H1 (cell line): ENCODE measurements at regions not wholly inside any gene's neighbourhood (a gene's known extent, or its start where the extent isn't known, plus 50 kb on each side); places are given as distances from the start of the nearest gene placed in this dataset.

Experiments
- CTCF ChIA-PET: fragments of 300-600 bp; sonication (Branson Sonifier 250); formaldehyde crosslinking; loops from one replicate; lab custom pipeline; 2021; ENCODE audit not compliant: partially characterized antibody; lab: Charles Lee
- POLR2A ChIA-PET: fragments of 300-600 bp; sonication (Branson Sonifier 250); formaldehyde crosslinking; loops from one replicate; lab custom pipeline; 2021; ENCODE audit warnings: inconsistent platforms; ENCODE audit not compliant: partially characterized antibody; lab: Charles Lee
- DNase-seq, 2 experiments: peaks; one replicate each; pipeline versions ENCODE4 v3.0.0 to v3.0.0-alpha.2; 2010 to 2022; ENCODE audit warnings: low spot score in 2 of 2, low read depth in 1 of 2, mixed read lengths in 1 of 2
- FAIRE-seq: peaks from 2 replicates; lab custom pipeline; 2011; peaks lifted over from hg19 to GRCh38; lab: Jason Lieb, UNC
- H2AFZ ChIP-seq: 2 replicates; pipeline ENCODE4 v1.8.1; 2012; ENCODE audit warnings: low read length, inconsistent platforms
- H2AK5ac ChIP-seq: 2 replicates; pipeline ENCODE4 v1.6.1; 2013; ENCODE audit warnings: low read depth, low read length
- H2BK120ac ChIP-seq: replicated peaks from 2 replicates; pipeline ENCODE3; 2013; ENCODE audit warnings: low read depth, low read length, inconsistent platforms
- H2BK12ac ChIP-seq: 2 replicates; pipeline ENCODE4 v1.6.1; 2013; ENCODE audit warnings: low read depth, low read length
- H2BK15ac ChIP-seq: 2 replicates; pipeline ENCODE4 v1.6.1; 2013; ENCODE audit warnings: low read length
- H2BK20ac ChIP-seq: 2 replicates; pipeline ENCODE4 v1.6.1; 2013; ENCODE audit warnings: low read length
- H2BK5ac ChIP-seq: 2 replicates; pipeline ENCODE4 v1.6.1; 2013; ENCODE audit warnings: low read depth, low read length
- H3K14ac ChIP-seq: 2 replicates; pipeline ENCODE4 v1.6.1; 2013; ENCODE audit warnings: inconsistent platforms; ENCODE audit not compliant: insufficient read length
- H3K18ac ChIP-seq: 2 replicates; pipeline ENCODE4 v1.6.1; 2013; ENCODE audit warnings: low read length; ENCODE audit errors: extremely low read depth
- H3K23ac ChIP-seq: 2 replicates; pipeline ENCODE4 v1.6.1; 2013; ENCODE audit warnings: inconsistent platforms; ENCODE audit not compliant: insufficient read length
- H3K23me2 ChIP-seq: 2 replicates; pipeline ENCODE4 v1.6.1; 2013; ENCODE audit warnings: low read depth, low read length
- H3K27ac ChIP-seq: 2 replicates; pipeline ENCODE4 v1.6.1; 2011; ENCODE audit warnings: low read depth, low read length, inconsistent platforms
- H3K27me3 ChIP-seq, 4 experiments: replicated peaks in 1 of 4; 1 replicate in 1 of 4; 2 replicates in 3 of 4; pipeline versions ENCODE4 v1.6.1 to v1.8.1; 2011 to 2013; ENCODE audit warnings: low read length in 3 of 4, mild to moderate bottlenecking in 3 of 4, inconsistent platforms in 2 of 4, mixed read lengths in 2 of 4, moderate library complexity in 1 of 4; ENCODE audit not compliant: control insufficient read depth in 3 of 4, insufficient read depth in 3 of 4; ENCODE audit errors: extremely low read depth in 1 of 4
- H3K36me3 ChIP-seq, 4 experiments: 2 replicates each; pipeline versions ENCODE4 v1.6.1 to v1.8.1; 2011 to 2013; ENCODE audit warnings: mild to moderate bottlenecking in 4 of 4, low read length in 3 of 4, moderate library complexity in 2 of 4, control low read depth in 1 of 4, inconsistent platforms in 1 of 4; ENCODE audit not compliant: insufficient read depth in 4 of 4, control insufficient read depth in 2 of 4
- H3K4ac ChIP-seq: replicated peaks from 2 replicates; pipeline ENCODE3; 2013; ENCODE audit warnings: low read length, low read depth, mixed read lengths, inconsistent platforms; ENCODE audit not compliant: insufficient read length
- H3K4me1 ChIP-seq, 4 experiments: replicated peaks in 1 of 4; 1 replicate in 1 of 4; 2 replicates in 3 of 4; pipeline versions ENCODE4 v1.6.1 to v1.8.1; 2011 to 2013; ENCODE audit warnings: low read length in 3 of 4, inconsistent platforms in 2 of 4, mixed read lengths in 1 of 4; ENCODE audit not compliant: insufficient read depth in 4 of 4, control insufficient read depth in 3 of 4
- H3K4me2 ChIP-seq, 2 experiments: 2 replicates each; pipeline versions ENCODE4 v1.6.1 to v1.8.1; 2011 to 2013; ENCODE audit warnings: low read depth in 2 of 2, low read length in 2 of 2, control low read depth in 1 of 2, inconsistent platforms in 1 of 2, mild to moderate bottlenecking in 1 of 2; ENCODE audit not compliant: insufficient read depth in 1 of 2
- H3K4me3 ChIP-seq, 4 experiments: fragments of 200-600, 300-600 bp in 1 of 4; sonication (generic), shearing (Covaris generic), sonication (Bioruptor Twin) in 1 of 4; 2 replicates each; pipeline versions ENCODE4 v1.5.1 to v1.8.1; 2011 to 2016; ENCODE audit warnings: low read length in 4 of 4, low read depth in 3 of 4, control low read depth in 2 of 4, inconsistent platforms in 2 of 4, mild to moderate bottlenecking in 2 of 4, mixed read lengths in 1 of 4, moderate library complexity in 1 of 4; ENCODE audit not compliant: insufficient read depth in 2 of 4; ENCODE audit errors: extremely low read depth in 1 of 4
- H3K56ac ChIP-seq: replicated peaks from 2 replicates; pipeline ENCODE3; 2013; ENCODE audit warnings: low read depth, mild to moderate bottlenecking, mixed read lengths, low read length, inconsistent platforms; ENCODE audit not compliant: insufficient read length
- H3K79me1 ChIP-seq: 2 replicates; pipeline ENCODE4 v1.6.1; 2013; ENCODE audit warnings: low read depth, low read length, control low read depth
- H3K79me2 ChIP-seq, 2 experiments: 2 replicates each; pipeline versions ENCODE4 v1.6.1 to v1.8.1; 2012 to 2013; ENCODE audit warnings: low read length in 2 of 2, mild to moderate bottlenecking in 2 of 2, inconsistent platforms in 1 of 2; ENCODE audit not compliant: insufficient read depth in 2 of 2, control insufficient read depth in 1 of 2
- H3K9ac ChIP-seq, 4 experiments: replicated peaks in 1 of 4; 1 replicate in 1 of 4; 2 replicates in 3 of 4; pipeline versions ENCODE4 v1.6.1 to v1.8.1; 2011 to 2013; ENCODE audit warnings: low read depth in 3 of 4, low read length in 3 of 4, control low read depth in 2 of 4, mild to moderate bottlenecking in 2 of 4, moderate library complexity in 2 of 4, inconsistent platforms in 1 of 4; ENCODE audit errors: extremely low read depth in 1 of 4
- H3K9me3 ChIP-seq, 2 experiments: 2 replicates each; pipeline versions ENCODE4 v1.6.1 to v1.8.1; 2012 to 2013; ENCODE audit warnings: mild to moderate bottlenecking in 2 of 2, moderate library complexity in 2 of 2, control low read depth in 1 of 2, inconsistent platforms in 1 of 2, low read depth in 1 of 2, low read length in 1 of 2, mixed read lengths in 1 of 2; ENCODE audit not compliant: insufficient read depth in 2 of 2
- H4K20me1 ChIP-seq, 2 experiments: replicated peaks in 1 of 2; 2 replicates each; pipeline versions ENCODE3 to v1.8.1; 2011 to 2013; ENCODE audit warnings: inconsistent platforms in 2 of 2, low read length in 2 of 2, mild to moderate bottlenecking in 1 of 2; ENCODE audit not compliant: insufficient read depth in 2 of 2, control insufficient read depth in 1 of 2
- H4K5ac ChIP-seq: 2 replicates; pipeline ENCODE4 v1.6.1; 2013; ENCODE audit warnings: low read length, low read depth, mixed read lengths, inconsistent platforms; ENCODE audit not compliant: insufficient read length
- H4K8ac ChIP-seq: 2 replicates; pipeline ENCODE4 v1.8.0; 2013; ENCODE audit warnings: mild to moderate bottlenecking, moderate library complexity, low read length, inconsistent platforms; ENCODE audit not compliant: insufficient read depth; ENCODE audit errors: extremely low read depth
- H4K91ac ChIP-seq: replicated peaks from 2 replicates; pipeline ENCODE3; 2013; ENCODE audit warnings: low read length, mixed read lengths, inconsistent platforms; ENCODE audit not compliant: insufficient read length
- ASH2L ChIP-seq: fragments of 200-600, 300-600 bp; sonication (generic); IDR thresholded peaks from one replicate; pipeline ENCODE4 v1.7.1; 2017; ENCODE audit warnings: low read length
- CTCF ChIP-seq, 3 experiments: IDR thresholded peaks; 1 replicate in 2 of 3; 2 replicates in 1 of 3; pipeline versions ENCODE4 v1.5.1 to v1.6.1; 2011; ENCODE audit warnings: low read length in 3 of 3, mild to moderate bottlenecking in 3 of 3, inconsistent platforms in 2 of 3, low read depth in 1 of 3, moderate library complexity in 1 of 3; ENCODE audit not compliant: insufficient read depth in 1 of 3; ENCODE audit errors: control extremely low read depth in 1 of 3
- EP300 ChIP-seq, 2 experiments: IDR thresholded peaks; 1 replicate in 1 of 2; 2 replicates in 1 of 2; pipeline ENCODE4 v1.6.1; 2011 to 2012; ENCODE audit warnings: low read depth in 2 of 2, low read length in 2 of 2, mild to moderate bottlenecking in 2 of 2, borderline replicate concordance in 1 of 2, inconsistent platforms in 1 of 2, moderate library complexity in 1 of 2
- GABPA ChIP-seq: IDR thresholded peaks from 2 replicates; pipeline ENCODE4 v1.6.1; 2011; ENCODE audit warnings: mild to moderate bottlenecking, low read length, moderate library complexity, borderline replicate concordance; ENCODE audit not compliant: insufficient read depth
- HDAC2 ChIP-seq, 2 experiments: fragments of 300-600 bp in 1 of 2; sonication (generic) in 1 of 2; IDR thresholded peaks; 2 replicates each; pipeline ENCODE4 v1.6.1; 2011 to 2012; ENCODE audit warnings: low read depth in 2 of 2, low read length in 2 of 2, mild to moderate bottlenecking in 2 of 2, moderate library complexity in 2 of 2, borderline replicate concordance in 1 of 2, inconsistent platforms in 1 of 2
- JUND ChIP-seq: IDR thresholded peaks from 2 replicates; pipeline ENCODE4 v1.6.1; 2011; ENCODE audit warnings: mild to moderate bottlenecking, improper control_type of control experiment, low read length
- MAX ChIP-seq: IDR thresholded peaks from 2 replicates; pipeline ENCODE4 v1.6.1; 2012; ENCODE audit warnings: inconsistent platforms
- POLR2A ChIP-seq, 2 experiments: IDR thresholded peaks; 1 replicate in 1 of 2; 2 replicates in 1 of 2; pipeline ENCODE4 v1.6.1; 2011; ENCODE audit warnings: low read depth in 2 of 2, low read length in 2 of 2, mild to moderate bottlenecking in 2 of 2; ENCODE audit errors: control extremely low read depth in 1 of 2
- RFX5 ChIP-seq: IDR thresholded peaks from 2 replicates; pipeline ENCODE4 v1.6.1; 2011; ENCODE audit warnings: low read depth, low read length, improper control_type of control experiment, borderline replicate concordance
- RXRA ChIP-seq: IDR thresholded peaks from 2 replicates; pipeline ENCODE4 v1.6.1; 2011; ENCODE audit warnings: low read depth, mild to moderate bottlenecking, low read length, moderate library complexity; ENCODE audit not compliant: insufficient read depth
- SP4 ChIP-seq: IDR thresholded peaks from 2 replicates; pipeline ENCODE4 v1.6.1; 2012; ENCODE audit warnings: low read length, inconsistent platforms
- TEAD4 ChIP-seq: IDR thresholded peaks from 2 replicates; pipeline ENCODE4 v1.6.1; 2012; ENCODE audit warnings: low read depth, low read length, inconsistent platforms, mixed read lengths
- WGBS, 2 experiments: shearing (Covaris generic) in 1 of 2; methylation state at CpG; one replicate each; pipeline versions ENCODE4 v1.1.6 to v1.1.7; 2013 to 2015; ENCODE audit warnings: low lambda C conversion rate in 2 of 2, mixed read lengths in 2 of 2, inconsistent platforms in 1 of 2, low coverage in 1 of 2, missing lambda C conversion rate in 1 of 2; ENCODE audit not compliant: insufficient replicate concordance in 2 of 2, insufficient coverage in 1 of 2, insufficient read length in 1 of 2; ENCODE audit errors: extremely low coverage in 1 of 2, missing lambda C conversion rate in 1 of 2; 5-methylcytosine and 5-hydroxymethylcytosine counted together

GRCh38 chr21:36608897-36609225 lies 90.1 kb upstream of the SIM2 start:
- WGBS, 2 experiments: 87% methylated on average over 1 of the region's 1 CpG; no CpG with 5 or more reads in 1 of the 2 experiments
- no peak overlapping the region for H4K8ac ChIP-seq
- H3K9ac ChIP-seq: no peak overlapping the region
- H3K27me3 ChIP-seq: no peaks in the 10 kb centered on the region
- no peaks in the 10 kb centered on the region for H3K36me3 ChIP-seq
- no peak overlapping the region for H2BK120ac ChIP-seq
- ChIA-PET POLR2A (no interaction called here), CTCF (interaction anchor here (1.1 to 3.3 kb wide), 4 partner anchors 10 to 88 kb away, joined by 3 to 11 read pairs (median 4); no protein-coding TSS in a partner anchor)
- no peak overlapping the region for H2AFZ ChIP-seq
- H3K27ac ChIP-seq: no peak overlapping the region
- no peak overlapping the region for H2BK15ac ChIP-seq
- no peak overlapping the region for H4K91ac ChIP-seq
- no peaks in the 10 kb centered on the region for H3K79me2 ChIP-seq
- no peaks in the 10 kb centered on the region for H4K20me1 ChIP-seq
- no peak overlapping the region for H2BK20ac ChIP-seq
- H2AK5ac ChIP-seq: no peak overlapping the region
- H2BK12ac ChIP-seq: no peak overlapping the region
- H4K5ac ChIP-seq: no peak overlapping the region
- H3K4me3 ChIP-seq: no peak overlapping the region
- H3K23me2 ChIP-seq: no peaks in the 10 kb centered on the region
- no peak overlapping the region for H3K4me2 ChIP-seq
- no peak overlapping the region for H3K56ac ChIP-seq
- FAIRE-seq: no peak
- no peak overlapping the region for H3K18ac ChIP-seq
- H3K4me1 ChIP-seq: no peaks in the 10 kb centered on the region; a peak in 1 of 7 replicates
- H3K79me1 ChIP-seq: no peaks in the 10 kb centered on the region
- DNase-seq: no peak
- H3K9me3 ChIP-seq: peaks cover 0 to 4% of the 10 kb centered on the region in 2 experiments; a peak in 2 of 4 replicates
- no peak overlapping the region for H3K14ac ChIP-seq
- H2BK5ac ChIP-seq: no peak overlapping the region
- no peak overlapping the region for H3K23ac ChIP-seq
- H3K4ac ChIP-seq: no peak overlapping the region
- TF ChIP-seq CTCF (IDR thresholded peaks at IDR 0.05; ENCODE audit: control extremely low read depth in 1 of 3, insufficient read depth in 1 of 3, low read depth in 1 of 3, low read length in 3 of 3) (no peak), ASH2L (no peak), JUND (no peak), RXRA (no peak), SP4 (no peak), EP300 (IDR thresholded peaks at IDR 0.05; ENCODE audit: borderline replicate concordance in 1 of 2, low read depth in 2 of 2, low read length in 2 of 2) (no peak), MAX (no peak), TEAD4 (no peak), RFX5 (no peak), POLR2A (IDR thresholded peaks at IDR 0.05; ENCODE audit: control extremely low read depth in 1 of 2, low read depth in 2 of 2, low read length in 2 of 2) (no peak), HDAC2 (IDR thresholded peaks at IDR 0.05; ENCODE audit: borderline replicate concordance in 1 of 2, low read depth in 2 of 2, low read length in 2 of 2) (no peak), GABPA (no peak)
